HG03378 (cell line): ENCODE measurements at regions not wholly inside any gene's neighbourhood (a gene's known extent, or its start where the extent isn't known, plus 50 kb on each side); places are given as distances from the start of the nearest gene placed in this dataset.
"Not testable (repeated sequence)": the region's sequence is repeated elsewhere in the genome, so short reads cannot be mapped to it uniquely, and the experiment has no call there.

ENCODE experiments used
- ATAC-seq: cut with Tn5 transposase; IDR thresholded peaks from one replicate; pipeline ENCODE4 v1.9.1; 2021; ENCODE audit warnings: mild to moderate bottlenecking, moderate library complexity; ENCODE audit not compliant: unreplicated experiment

DNA sequence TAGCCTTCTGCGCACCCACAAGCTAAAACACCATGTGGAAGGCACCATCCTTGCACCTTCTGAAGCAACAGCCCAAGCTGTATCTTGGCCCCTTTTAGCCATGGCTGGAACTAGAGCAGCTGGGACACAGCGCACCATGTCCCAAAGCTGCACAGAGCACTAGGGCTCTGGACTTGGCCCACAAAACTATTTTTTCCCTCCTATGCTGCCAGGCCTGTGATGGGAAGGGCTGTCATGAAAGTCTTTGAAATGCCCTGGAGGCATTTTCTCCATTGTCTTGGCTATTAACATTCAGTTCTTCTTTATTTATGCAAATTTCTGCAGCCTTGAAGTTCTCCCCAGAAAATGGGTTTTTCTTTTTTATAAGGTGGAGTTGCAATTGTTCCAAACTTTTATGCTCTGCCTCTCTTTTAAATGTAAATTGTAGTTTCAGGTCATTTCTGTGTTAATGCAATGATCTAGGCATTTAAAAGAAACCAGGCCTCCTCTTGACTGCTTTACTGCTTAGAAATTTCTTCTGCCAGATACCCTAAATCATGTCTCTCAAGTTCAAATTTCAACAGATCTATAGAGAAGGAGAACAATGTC, 996.3 kb downstream of the TAF11L14 start:
- ATAC-seq: no peak

DNA sequence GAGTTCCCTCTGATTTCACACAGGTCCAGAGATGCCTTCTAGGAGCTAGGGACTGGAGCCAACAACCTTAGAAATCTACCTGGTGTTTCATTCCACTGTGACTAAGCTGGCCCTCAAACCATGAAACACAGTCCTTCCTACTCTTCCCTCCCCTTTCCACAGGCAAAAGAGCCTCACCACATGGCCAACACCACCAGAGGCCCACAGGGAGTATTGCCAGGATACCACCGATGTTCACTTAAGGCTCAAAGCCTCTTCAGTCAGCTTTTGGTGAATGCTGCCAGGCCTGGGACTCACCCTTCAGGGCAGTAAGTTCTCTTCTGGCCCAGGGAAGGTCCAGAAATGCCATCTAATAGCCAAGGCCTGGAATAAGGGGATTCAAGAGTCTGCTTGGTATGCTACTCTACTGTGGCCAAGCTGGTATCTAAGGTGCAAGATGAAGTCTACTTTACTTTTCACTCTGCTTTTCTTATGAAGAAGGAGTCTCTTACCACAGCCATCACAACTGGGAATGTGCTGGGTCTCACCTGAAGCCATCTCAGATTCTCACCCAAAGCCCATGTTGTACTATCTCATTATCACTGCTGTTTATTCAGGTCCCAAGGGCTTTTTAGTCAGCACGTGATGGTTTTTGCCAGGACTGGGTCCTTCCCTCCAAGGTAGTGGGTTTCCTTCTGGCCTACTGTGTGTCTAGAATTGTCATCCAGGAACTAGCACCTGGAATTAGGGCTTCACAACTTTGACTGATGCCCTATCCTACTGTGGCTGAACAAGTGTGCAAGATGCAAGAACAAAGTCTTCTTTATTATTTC, 1018.4 kb downstream of the TAF11L14 start:
- no peak for ATAC-seq

DNA sequence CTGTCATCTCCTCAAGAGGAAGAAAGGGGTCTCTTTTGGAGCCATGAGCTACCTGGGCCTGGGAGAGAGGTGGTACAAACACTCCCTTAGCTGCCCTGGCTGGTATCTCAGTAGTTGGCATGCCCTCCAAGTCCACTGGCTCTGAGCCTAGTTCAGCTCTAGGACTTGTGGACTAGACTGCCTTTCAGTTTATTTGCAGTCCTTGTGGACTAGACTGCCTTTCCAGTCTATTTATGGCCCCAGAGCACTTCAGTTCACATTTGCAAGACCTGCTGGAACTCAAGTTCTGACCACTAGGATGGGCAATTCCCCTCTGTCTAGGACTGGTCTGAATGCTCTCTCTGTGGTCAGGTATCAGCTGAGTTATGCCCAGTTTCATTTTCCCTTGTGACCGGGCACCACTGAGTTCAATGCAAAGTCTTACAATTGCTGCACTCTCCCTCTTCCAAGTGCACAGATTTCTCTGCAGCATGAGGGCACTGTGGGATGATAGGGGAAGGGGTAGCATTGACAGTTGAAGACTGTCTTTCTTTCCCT, 1019.0 kb downstream of the TAF11L14 start:
- peak; percentile 88 for ATAC-seq

DNA sequence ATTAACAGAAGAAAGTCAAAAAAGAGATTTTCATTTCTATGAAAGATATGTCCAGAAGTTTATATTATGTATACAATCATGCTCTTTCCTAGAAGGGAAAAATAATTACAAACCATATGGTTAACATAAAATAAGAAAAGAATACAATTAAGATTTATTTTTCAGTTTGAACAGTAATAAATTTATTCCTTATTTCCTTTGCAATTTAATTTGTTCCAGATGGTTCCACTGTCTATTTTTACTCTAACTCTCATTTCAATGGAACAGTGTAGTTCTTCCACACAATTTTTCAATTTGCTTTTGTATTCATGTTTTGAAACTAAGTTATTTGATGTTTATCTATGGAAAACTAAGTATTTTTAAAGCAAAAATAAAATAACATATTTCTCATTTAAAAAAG, 1026.3 kb downstream of the TAF11L14 start:
- ATAC-seq: no peak

DNA sequence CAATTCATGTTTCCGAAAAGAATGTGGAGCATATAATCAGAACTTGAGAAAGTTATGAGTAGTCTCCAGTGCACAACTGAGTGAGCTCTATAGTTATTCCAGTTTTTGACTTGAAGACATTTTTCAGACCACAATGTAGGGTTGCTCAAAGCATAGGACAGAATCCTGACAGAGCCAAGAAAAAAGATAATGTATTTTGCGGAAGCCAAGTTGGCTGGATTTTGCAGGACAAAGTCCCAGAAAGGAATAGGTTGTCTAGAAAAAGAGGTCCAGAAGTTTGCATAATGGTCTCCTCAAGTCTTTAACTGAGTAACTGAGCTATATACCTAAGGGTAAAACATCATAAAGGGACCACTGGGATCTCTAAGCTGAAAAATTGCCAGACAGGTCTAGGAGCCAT, 1028.0 kb downstream of the TAF11L14 start:
- no peak for ATAC-seq

DNA sequence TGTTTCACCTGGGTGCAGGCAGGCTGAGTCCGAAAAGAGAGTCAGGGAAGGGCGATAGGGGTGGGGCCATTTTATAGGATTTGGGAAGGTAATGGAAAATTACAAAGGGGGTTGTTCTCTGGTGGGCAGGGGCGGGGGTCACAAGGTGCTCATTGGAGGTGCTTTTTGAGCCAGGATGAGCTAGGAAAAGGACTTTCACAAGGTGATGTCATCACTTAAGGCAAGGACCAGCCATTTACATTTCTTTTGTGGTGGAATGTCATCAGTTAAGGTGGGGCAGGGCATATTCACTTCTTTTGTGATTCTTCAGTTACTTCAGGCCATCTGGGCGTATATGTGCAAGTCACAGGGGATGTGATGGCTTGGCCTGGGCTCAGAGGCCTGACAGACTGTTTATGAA, 1040.0 kb downstream of the TAF11L14 start:
- ATAC-seq: not testable (repeated sequence)

DNA sequence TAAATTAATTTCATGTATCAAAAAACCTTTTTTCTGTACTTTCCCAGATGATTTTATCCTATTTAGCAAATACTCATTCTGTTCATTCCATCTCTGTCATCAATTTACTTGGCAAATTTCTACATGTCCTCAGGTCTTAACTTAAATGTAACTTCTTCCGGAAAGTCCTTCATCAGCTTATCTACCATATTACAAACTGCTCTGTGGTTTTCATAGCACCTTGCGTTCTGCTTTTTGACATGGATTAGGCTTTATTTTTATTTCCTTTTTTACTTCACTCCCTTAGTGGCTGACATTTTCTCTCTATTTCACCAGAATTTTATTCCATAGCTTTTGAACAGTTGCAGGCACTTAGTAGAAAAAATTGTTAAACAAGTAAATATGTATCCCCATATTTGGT, 1040.8 kb downstream of the TAF11L14 start:
- no peak for ATAC-seq

DNA sequence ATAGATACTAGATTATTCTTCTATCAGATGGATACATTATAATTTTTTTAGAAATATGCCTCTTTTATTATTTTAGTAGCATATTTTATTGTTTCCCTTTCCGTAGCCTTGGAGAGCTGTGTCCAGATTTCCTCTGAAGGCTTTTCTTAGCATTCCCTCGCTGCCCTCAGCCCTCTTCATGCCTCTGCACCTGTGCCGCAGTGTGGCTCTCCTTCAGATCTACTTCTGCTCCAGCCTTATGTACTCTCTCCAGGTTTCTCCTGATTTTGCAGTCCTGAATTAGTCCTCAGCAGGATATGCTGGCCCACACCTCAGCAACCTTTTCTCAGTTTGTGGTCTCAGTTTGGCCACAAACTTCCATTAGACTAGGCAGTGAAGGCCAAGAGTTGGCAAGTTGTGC, 1052.0 kb downstream of the TAF11L14 start:
- no peak for ATAC-seq

DNA sequence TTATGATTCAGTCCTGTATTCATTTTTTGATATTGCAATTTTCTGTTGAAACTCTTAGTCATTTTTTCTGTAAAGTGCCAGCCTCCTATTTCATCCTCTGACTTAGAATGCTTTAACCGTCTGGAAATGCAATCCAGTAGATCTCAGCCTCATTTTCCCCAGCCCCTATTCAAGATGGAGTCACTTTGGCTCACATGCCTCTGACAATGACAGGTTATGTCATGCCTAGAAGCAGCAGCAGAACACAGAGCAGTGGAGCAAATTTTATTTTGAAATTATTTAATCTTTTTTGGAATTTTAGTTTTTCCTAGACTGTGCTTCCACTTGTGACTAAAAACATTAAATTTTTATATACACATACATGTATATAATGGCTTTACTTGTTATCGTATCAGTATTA, 1053.2 kb downstream of the TAF11L14 start:
- no peak for ATAC-seq

DNA sequence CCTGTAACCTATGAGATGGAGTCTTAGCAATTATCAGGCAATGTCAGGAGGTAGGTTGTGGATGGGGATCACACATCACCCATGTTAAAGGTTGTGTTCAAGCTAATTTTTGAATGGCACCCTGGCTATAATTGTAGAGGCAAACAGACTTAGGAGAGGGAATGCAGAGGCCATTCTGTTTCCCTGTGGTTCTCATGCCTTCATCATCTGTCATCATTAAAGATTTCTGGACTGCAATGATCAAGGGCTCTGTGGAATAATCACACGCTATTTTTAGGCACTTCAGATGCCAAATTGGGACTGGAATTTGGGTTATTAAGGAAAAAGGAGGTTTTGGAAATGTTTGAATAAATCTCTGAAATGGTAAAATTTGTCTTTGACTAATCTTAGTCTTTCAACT, 1065.4 kb downstream of the TAF11L14 start:
- no peak for ATAC-seq

DNA sequence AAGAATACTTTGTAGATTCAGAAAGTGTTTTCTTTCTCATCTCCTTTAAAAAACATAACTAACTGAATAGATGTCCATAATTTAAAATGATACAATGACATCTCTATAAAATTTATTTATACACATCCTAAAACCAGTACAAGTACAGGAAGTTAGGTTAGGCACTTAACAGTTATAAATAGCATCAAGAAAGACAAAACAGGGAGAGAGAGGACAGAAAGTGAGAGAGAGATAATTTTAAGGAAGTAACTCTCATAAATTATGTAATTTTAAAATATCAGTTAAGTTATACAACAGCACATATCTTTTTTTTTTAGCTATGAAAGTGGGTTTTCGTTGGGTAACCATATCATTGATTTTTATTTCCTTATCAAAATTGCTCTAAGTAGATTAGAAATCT, 1068.6 kb downstream of the TAF11L14 start:
- ATAC-seq: no peak

DNA sequence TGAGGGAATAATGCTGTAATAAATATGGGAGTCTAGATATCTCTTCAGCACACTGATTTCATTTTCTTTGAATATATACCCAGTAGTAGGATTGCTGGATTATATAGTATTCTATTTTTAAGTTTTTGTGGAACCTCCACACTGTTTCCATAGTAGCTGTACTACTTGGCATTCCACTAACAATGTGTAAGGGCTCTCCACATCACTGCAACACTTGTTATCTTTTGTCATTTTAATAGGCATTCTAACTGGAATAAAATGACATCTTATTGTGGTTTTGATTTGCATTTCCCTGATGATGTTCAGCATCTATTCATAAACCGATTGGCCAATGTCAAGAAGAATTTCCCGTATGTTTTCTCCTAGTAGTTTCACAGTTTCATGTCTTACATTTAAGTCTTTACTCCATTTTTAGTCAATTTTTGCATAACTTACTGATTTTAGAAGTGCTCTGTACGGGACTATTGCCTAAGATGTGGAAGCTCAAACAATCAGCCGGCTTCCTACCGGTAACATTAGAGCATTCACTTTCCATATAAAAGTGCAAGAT, 1078.8 kb downstream of the TAF11L14 start:
- ATAC-seq: no peak

DNA sequence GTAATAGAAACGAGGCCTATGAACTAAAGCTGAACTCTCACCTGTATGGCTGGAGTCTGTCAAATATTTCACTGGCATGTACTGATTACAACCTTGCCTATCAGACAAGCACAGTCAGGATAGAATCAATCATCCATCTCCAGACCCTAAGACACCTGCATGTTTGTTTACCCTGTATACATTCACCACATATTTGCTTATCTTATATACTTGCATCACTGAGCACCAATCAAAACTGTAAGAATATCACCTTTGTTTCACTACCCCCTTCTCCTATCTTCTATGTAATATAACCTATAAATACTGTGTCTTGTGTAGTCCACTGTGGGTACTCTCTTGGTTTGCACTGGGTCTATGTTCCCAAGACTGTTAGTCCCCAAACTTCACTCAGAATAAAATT, 1085.7 kb downstream of the TAF11L14 start:
- no peak for ATAC-seq

DNA sequence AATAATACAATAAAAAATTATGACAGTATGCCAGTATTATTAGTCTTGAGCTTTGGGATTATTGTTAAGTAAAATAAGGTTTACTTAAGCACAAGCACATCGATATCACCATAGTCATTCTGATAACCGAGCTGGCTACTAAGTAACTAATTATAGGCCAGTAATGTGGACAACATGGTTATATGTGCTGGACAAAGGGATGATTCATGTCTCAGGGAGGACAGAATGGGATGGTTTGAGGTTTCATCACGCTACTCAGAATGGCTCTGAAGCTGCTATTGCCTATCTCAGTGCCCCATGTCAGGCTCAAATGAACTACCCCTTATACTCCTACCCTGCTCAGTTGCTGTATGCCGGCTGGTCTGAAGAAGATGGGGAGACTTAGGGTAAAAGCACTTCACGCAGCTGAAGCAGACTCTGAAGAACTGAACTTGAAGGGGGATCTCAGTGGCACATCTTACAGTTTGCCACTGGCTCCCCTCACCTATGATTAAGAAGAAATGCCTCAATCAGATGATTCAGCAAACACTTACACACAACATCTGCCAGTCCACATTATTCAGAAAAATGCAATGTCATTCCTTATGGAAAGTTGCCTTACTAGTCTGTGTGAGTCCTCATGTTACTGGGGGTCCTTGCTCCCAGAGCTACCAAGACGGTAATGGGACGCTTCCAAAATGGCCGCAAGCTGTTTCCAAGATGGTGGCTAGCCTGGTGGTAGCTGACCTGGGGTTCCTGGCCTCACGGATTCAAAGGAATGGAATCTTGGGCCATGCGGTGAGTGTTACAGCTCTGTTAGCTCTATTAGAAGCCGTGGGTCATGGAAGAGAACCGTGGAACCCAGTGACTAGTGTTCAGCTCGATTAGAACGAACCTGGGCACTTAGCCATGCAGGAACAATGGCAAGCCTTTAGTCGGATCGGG, 1098.6 kb downstream of the TAF11L14 start:
- no peak for ATAC-seq

DNA sequence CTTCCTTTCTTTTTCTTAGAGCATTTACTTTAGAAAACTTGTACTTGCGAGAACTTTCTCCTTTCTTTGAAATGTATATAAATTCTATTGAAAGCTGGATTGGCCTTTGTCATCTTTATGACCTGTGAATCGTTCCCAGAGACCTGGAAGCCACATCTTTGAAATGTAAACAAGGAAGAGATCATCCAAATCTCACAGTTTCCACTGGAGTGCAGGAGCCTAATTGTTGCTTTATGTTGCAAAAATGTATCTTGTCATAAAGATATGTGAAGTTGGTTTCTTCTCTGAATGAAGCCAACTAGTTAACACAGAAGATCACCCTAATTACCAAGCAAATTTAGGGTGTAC, 1101.8 kb downstream of the TAF11L14 start:
- ATAC-seq: no peak

DNA sequence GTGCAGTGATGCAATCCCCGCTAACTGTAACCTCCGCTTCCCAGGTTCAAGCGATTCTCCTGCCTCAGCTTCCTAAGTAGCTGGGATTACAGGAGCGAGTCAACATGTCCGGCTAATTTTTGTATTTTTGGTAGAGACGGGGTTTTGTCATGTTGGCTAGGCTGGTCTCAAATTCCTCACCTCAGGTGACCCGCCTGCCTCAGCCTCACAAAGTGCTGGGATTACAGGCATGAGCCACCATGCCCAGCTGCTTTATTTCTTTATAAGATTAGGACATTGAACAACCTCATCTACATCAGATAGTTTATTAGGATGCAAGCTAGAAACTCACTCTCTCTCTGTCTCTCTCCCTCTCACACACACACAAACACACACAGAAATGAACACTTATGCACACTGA, 1102.5 kb downstream of the TAF11L14 start:
- ATAC-seq: not testable (repeated sequence)

DNA sequence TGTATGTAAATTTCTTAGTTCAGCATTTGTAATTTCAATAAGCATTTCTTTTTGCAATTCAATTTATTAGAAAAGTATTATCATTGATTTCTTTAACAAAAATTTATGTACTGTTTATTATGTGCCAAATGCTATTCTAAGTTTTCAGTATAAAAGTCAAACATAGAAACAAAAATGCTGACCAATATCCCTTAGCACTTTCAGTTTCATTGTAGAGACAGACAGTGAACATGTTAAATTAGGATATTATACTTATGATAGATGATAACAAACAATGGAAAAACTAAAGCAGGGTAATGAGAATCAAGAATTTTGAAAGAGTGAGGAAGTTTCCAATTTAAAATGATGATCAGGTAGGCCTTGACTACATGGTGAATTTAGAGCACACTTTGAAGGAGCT, 1106.0 kb downstream of the TAF11L14 start:
- peak; percentile 44 for ATAC-seq

DNA sequence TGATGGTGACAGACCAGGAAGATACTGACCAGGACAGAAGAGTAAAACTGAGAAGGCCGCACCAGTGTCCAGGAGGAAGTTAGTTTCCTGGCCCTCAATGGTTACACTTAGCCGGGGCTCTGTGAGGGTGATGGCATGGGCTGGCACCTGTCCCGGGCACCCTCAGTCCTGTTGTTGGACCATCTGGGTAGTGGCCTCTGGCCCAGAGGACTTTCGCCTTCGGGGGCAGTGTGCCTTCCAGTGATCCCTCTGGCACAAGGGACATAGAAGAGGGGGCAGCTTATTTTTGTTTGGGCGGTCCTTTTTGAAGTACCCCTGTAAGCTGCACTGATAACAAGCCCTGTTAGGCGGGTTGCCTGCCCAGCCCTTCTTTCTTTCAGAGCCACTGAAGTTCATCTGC, 1108.6 kb downstream of the TAF11L14 start:
- no peak for ATAC-seq

DNA sequence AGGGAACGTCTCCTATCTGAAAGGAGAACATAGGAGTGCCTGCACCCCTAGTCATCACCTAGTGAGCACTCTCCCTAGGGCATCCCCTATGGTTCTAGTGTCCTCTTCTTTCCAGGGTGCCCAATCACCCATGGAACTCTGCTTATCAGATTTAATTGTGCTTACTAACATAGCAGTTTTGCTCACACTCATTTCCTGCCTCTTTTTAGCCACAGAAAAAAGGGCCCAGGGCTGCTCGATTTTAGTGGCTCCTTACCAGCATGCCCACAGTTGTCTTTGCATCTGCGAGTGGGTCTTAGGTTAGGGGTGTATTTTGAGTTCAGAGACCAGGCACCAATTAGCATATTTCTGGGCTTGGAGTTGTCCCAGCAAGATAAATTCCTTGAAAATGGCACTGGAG, 1110.2 kb downstream of the TAF11L14 start:
- no peak for ATAC-seq

DNA sequence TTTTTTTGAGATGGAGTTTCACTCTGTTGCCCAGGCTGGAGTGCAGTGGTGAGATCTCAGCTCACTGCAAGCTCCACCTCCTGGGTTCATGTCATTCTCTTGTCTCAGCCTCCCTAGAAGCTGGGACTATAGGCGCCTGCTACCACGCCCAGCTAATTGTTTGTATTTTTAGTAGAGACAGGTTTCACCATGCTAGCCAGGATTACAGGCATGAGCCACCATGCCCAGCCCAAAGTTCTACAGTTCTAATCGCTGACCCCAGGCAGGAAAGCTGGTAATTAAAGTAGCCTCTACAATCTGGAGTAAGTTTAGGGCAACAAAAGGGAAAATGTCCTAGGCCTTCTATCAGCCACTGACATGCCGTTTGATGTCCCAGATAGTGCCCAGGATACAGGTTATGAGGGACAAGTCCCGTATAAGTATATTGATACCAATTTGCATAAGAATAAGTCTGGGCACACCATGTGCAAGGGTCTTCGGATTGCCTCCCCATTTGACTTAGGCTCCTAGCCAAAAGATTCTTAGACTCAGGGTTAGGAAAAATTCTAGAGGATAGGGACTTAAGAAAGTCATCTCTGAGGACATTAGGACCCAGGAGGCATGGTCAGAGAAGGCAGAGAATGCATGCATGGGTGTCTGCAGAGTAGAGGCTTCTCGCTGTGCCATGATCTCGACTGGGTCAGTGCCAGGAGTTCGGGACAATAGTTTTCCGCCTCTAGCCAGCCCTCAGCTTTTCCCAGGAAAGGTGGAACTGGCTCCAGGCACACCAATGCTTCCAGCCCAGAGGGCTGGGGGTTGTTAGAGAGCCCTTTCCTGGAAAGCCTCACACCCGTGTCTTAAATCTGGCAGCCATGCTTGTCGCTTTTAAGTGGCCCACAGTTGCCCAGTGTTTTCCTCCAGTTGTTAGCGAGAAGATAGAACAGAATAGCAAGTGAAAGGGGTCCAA, 1111.1 kb downstream of the TAF11L14 start:
- peak; percentile 35 for ATAC-seq
